ENCODE measurements at regions not wholly inside any gene's neighbourhood (a gene's known extent, or its start where the extent isn't known, plus 50 kb on each side); places are given as distances from the start of the nearest gene placed in this dataset.

DNA sequence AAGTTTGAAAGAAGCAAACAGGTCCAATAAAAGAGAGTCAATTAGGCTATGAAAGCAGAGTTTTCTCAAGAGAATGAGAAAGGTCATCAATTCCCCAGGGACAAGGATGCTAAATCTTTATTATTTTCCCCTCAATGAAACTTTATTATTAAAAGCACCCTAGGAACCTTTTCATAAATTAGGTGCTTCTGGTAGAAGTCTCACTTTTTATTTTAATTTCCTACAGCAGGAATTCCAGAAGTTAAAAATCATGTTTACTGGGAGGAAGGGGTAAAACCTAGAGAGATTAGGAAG, 223.2 kb upstream of the SOX5 start:
- H3K4me3 ChIP-seq (ENCODE audit: low read length) = no peak overlapping the region
- DNase-seq (ENCODE audit: low read depth) = no peak
- TF ChIP-seq, protein P1, sequence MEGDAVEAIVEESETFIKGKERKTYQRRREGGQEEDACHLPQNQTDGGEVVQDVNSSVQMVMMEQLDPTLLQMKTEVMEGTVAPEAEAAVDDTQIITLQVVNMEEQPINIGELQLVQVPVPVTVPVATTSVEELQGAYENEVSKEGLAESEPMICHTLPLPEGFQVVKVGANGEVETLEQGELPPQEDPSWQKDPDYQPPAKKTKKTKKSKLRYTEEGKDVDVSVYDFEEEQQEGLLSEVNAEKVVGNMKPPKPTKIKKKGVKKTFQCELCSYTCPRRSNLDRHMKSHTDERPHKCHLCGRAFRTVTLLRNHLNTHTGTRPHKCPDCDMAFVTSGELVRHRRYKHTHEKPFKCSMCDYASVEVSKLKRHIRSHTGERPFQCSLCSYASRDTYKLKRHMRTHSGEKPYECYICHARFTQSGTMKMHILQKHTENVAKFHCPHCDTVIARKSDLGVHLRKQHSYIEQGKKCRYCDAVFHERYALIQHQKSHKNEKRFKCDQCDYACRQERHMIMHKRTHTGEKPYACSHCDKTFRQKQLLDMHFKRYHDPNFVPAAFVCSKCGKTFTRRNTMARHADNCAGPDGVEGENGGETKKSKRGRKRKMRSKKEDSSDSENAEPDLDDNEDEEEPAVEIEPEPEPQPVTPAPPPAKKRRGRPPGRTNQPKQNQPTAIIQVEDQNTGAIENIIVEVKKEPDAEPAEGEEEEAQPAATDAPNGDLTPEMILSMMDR (conservative IDR thresholded peaks at IDR 0.05; ENCODE audit: low read depth, low read length) = no peak

DNA sequence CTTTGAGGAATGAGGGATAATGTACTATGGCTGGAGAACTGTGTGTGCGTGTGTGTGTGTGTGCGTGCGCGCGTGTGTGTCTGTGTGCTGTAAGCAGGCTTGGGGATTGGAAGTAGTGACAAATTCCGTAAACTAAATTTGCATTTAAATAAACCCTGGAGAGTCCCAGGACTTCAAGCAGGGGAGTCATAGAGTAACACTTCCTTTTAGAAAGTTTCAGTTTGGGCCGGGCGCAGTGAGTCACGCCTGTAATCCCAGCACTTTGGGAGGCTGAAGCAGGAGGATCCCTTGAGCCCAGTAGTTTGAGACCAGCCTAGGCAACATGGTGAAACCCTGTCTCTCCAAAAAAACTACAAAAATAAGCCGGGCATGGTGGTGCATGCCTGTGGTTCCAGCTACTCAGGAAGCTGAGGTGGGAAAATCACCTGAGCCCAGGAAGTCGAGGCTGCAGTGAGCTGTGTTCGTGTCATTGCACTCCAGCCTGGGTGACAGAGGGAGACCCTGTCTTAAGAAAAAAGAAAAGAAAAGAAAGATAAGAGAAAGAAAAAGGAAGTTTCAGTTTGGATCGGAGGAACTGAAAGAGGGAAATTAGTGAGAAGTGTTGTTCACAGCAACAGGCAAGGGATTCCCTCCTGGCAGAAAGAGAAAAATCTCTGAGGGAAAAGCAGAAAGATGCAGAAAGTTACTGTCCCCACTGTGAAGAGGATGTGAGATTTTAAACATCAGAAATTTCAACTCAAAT, 222.7 kb upstream of the SOX5 start:
- TF ChIP-seq, protein P1 (conservative IDR thresholded peaks at IDR 0.05; ENCODE audit: low read depth, low read length) = no peak
- DNase-seq (ENCODE audit: low read depth) = no peak
- H3K4me3 ChIP-seq (ENCODE audit: low read length) = no peak overlapping the region

DNA sequence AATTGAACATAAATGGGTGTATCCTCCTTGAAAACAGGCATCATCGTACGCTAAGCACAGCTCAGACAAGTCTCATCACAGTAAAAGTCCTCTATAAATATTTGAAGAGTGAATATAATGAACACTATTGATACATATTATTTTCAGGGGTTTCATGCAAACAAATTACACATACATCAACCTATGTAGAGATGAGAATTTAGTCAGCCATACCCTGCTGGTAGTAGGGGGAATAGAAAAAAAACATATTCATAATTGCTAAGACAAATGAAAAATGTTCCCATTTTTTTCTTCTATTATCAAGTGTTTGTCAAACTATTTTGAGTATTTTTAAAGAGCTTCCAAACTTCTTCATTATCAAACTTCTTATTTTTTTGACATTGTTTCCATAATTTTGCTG, 205.6 kb upstream of the SOX5 start:
- DNase-seq (ENCODE audit: low read depth) = no peak
- TF ChIP-seq, protein P1 (conservative IDR thresholded peaks at IDR 0.05; ENCODE audit: low read depth, low read length) = no peak
- no peak overlapping the region for H3K4me3 ChIP-seq (ENCODE audit: low read length)

DNA sequence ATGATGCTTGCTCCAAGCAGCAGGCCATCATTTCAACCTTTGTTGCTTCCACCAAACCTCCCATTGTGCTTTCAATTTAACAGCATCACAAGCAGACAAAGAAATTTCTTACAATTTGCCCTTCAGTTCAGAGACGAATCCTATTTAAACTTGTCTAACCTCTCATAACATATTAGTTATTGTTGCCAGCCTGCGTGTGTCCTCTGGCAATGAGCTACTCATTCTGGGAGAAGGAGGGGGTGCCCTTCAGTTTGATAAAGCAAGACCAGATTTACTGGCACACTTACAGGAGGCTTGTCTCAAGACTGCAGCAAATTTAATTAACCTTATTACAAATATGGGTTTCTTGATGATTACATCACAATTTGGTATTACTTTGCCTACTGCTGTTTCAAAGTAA, 203.6 kb upstream of the SOX5 start:
- TF ChIP-seq, protein P1 (conservative IDR thresholded peaks at IDR 0.05; ENCODE audit: low read depth, low read length) = no peak
- DNase-seq (ENCODE audit: low read depth) = no peak

DNA sequence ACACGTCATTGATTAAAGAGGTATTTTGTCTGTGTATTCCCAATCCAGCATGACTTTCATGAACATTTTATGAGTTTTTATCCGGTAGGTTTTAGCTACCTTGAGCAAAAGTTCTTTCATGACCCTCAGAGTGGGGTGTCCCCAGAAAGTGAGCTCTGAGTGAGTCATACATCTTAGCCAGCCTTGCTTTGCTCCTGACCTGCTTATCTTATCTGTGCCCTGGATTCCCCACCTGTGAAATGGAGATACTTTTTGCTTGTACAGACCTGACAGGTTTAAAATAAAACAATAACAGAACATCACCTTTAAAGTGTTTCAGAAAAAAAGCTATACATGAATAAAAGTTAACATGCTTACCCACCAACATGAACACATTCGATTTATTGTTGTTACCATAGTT, 202.8 kb upstream of the SOX5 start:
- TF ChIP-seq, protein P1 (conservative IDR thresholded peaks at IDR 0.05; ENCODE audit: low read depth, low read length) = no peak
- H3K4me3 ChIP-seq (ENCODE audit: low read length) = no peak overlapping the region
- DNase-seq (ENCODE audit: low read depth) = no peak

More for the DNA sequence above, 203.6 kb upstream of the SOX5 start:
- no peak overlapping the region for H3K4me3 ChIP-seq (ENCODE audit: low read length)

DNA sequence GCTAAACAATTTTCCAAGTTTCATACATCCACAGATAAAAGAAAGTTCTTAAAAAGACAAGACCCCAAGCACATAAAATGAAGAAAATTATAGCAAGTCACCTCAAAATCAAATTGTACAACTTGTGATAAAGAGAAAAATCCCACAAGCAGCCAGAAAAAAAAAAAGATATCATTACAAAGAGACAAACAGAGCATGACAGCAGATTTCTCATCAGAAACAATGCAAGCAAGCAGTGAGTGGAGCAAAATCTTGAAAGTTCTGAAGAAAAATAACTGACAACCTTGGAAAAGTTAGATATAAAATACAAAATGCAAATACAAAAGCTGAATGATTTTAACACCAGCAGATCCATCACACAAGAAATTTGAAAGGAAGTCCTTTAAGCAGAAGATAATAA, 194.5 kb upstream of the SOX5 start:
- TF ChIP-seq, protein P1 (conservative IDR thresholded peaks at IDR 0.05; ENCODE audit: low read depth, low read length) = no peak
- H3K4me3 ChIP-seq (ENCODE audit: low read length) = no peak overlapping the region
- no peak for DNase-seq (ENCODE audit: low read depth)

DNA sequence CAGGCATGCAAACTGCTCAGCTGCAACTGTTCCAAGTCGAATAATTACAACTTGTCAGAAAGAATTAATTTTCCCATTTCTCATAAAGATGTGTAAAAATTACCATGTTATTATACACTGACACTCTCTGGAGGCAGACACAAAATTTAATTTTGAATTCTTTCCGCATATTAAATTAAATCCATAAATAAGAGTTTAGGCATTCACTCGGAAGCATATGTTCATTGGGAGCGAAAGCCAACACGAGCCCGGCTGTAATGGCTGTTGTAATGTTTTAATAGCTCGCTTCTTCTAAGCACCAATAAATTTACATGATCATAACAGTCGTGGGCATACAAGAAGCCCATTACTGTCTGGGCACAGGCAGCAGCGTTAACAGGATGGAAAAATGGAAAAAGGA, 189.6 kb upstream of the SOX5 start:
- TF ChIP-seq, protein P1 (conservative IDR thresholded peaks at IDR 0.05; ENCODE audit: low read depth, low read length) = no peak
- DNase-seq (ENCODE audit: low read depth) = no peak
- no peak overlapping the region for H3K4me3 ChIP-seq (ENCODE audit: low read length)
